PC-3 (cell line): ENCODE measurements at regions not wholly inside any gene's neighbourhood (a gene's known extent, or its start where the extent isn't known, plus 50 kb on each side); places are given as distances from the start of the nearest gene placed in this dataset.

Experiments
- ATAC-seq: fragments of 200-7000 bp; cut with Tn5 transposase; 2 replicates; pipeline ENCODE4 v1.9.1; 2020; ENCODE audit warnings: mild to moderate bottlenecking, moderate library complexity
- BruUV-seq: library from RNA; stranded (reverse); fragments of 400-500 nt; replicated peaks from 2 replicates; lab custom pipeline; 2021; lab: Mats Ljungman, UMichigan
- CTCF ChIA-PET: fragments of 300-600 bp; sonication (Branson Sonifier 250); formaldehyde crosslinking; loops from one replicate; lab custom pipeline; 2022; ENCODE audit warnings: antibody characterized with exemption; lab: Charles Lee
- POLR2A ChIA-PET: fragments of 300-600 bp; sonication (Branson Sonifier 250); formaldehyde crosslinking; loops from one replicate; lab custom pipeline; 2022; ENCODE audit warnings: antibody characterized with exemption; ENCODE audit not compliant: unreplicated experiment; lab: Charles Lee
- DNase-seq: peaks from one replicate; pipeline ENCODE4 v3.0.0-alpha.2; 2015
- H2AFZ ChIP-seq: fragments of 300-600 bp; sonication (generic); 2 replicates; pipeline ENCODE4 v1.6.0; 2016; ENCODE audit warnings: antibody characterized with exemption, low read length
- H3F3A ChIP-seq: fragments of 300-600 bp; sonication (generic); one replicate; pipeline ENCODE4 v1.6.0; 2017; ENCODE audit warnings: antibody characterized with exemption, low read length, control low read depth, mild to moderate bottlenecking; ENCODE audit not compliant: unreplicated experiment
- H3K27ac ChIP-seq: fragments of 300-600 bp; sonication (generic); 2 replicates; pipeline ENCODE4 v1.5.1; 2016; ENCODE audit warnings: mild to moderate bottlenecking, low read length
- H3K27me3 ChIP-seq: fragments of 300-600 bp; sonication (generic); 2 replicates; pipeline ENCODE4 v1.6.1; 2016; ENCODE audit warnings: low read length, mixed read lengths
- H3K36me3 ChIP-seq: fragments of 300-600 bp; sonication (generic); 2 replicates; pipeline ENCODE4 v1.6.1; 2016; ENCODE audit warnings: low read depth, mixed run types, low read length, mixed read lengths
- H3K4me1 ChIP-seq: fragments of 300-600 bp; sonication (generic); 2 replicates; pipeline ENCODE4 v1.5.1; 2016; ENCODE audit warnings: low read length; ENCODE audit not compliant: insufficient read depth
- H3K4me2 ChIP-seq: fragments of 300-600 bp; sonication (generic); 2 replicates; pipeline ENCODE4 v1.6.0; 2016; ENCODE audit warnings: low read length
- H3K4me3 ChIP-seq: fragments of 300-600 bp; sonication (generic); 2 replicates; pipeline ENCODE4 v1.5.1; 2016; ENCODE audit warnings: mild to moderate bottlenecking, low read length, mixed read lengths
- H3K79me2 ChIP-seq: fragments of 300-600 bp; sonication (generic); 2 replicates; pipeline ENCODE4 v1.6.1; 2017; ENCODE audit warnings: low read length, mixed read lengths
- H3K9ac ChIP-seq: fragments of 300-600 bp; sonication (generic); 2 replicates; pipeline ENCODE4 v1.6.0; 2016; ENCODE audit warnings: mild to moderate bottlenecking, low read length
- H3K9me2 ChIP-seq: fragments of 300-600 bp; sonication (generic); replicated peaks from 2 replicates; pipeline ENCODE4 v1.6.1; 2016; ENCODE audit warnings: mixed run types, low read length, mixed read lengths
- H3K9me3 ChIP-seq: fragments of 300-600 bp; sonication (generic); 2 replicates; pipeline ENCODE4 v1.6.1; 2016; ENCODE audit warnings: low read length, mixed read lengths
- H4K20me1 ChIP-seq: fragments of 300-600 bp; sonication (generic); 2 replicates; pipeline ENCODE4 v1.6.1; 2016; ENCODE audit warnings: low read length, mixed read lengths
- CTCF ChIP-seq: fragments of 300-600 bp; sonication (generic); conservative IDR thresholded peaks from 2 replicates; pipeline ENCODE4 v1.5.1; 2017; ENCODE audit warnings: antibody characterized with exemption, low read depth, mild to moderate bottlenecking, low read length
- EZH2 ChIP-seq: fragments of 300-600 bp; sonication (generic); IDR thresholded peaks from one replicate; pipeline ENCODE4 v1.6.1; 2017; ENCODE audit warnings: antibody characterized with exemption, mild to moderate bottlenecking, low read length; ENCODE audit not compliant: unreplicated experiment
- EZH2phosphoT487 ChIP-seq: fragments of 300-600 bp; sonication (generic); IDR thresholded peaks from 2 replicates; pipeline ENCODE4 v1.6.1; 2018; ENCODE audit warnings: mild to moderate bottlenecking, antibody characterized with exemption, low read length, borderline replicate concordance
- intact Hi-C: fragments of 100-400 bp; cut with micrococcal nuclease; formaldehyde crosslinking; loops from 2 replicates; pipeline ENCODE4 v1.9.0; 2023

GRCh38 chr6:12528581-12529363 lies 187.8 kb upstream of the PHACTR1 start:
- Histone ChIP-seq H2AFZ (no peak overlapping the region; the same call in 1 of the 2 replicates), H3K27ac (no peak overlapping the region), H3K79me2 (no peaks in the 10 kb centered on the region), H3K4me2 (no peak overlapping the region), H3K9ac (no peak overlapping the region), H3F3A (no peaks in the 10 kb centered on the region), H3K9me3 (no peaks in the 10 kb centered on the region), H3K9me2 (no peaks in the 10 kb centered on the region), H3K27me3 (no peaks in the 10 kb centered on the region), H3K36me3 (no peaks in the 10 kb centered on the region), H4K20me1 (no peaks in the 10 kb centered on the region), H3K4me1 (no peaks in the 10 kb centered on the region), H3K4me3 (no peak overlapping the region)
- no peak for DNase-seq
- TF ChIP-seq CTCF (no peak), EZH2phosphoT487 (no peak), EZH2 (no peak)
- CTCF ChIA-PET = no interaction called here
- POLR2A ChIA-PET = no interaction called here
- peak; percentile 15; the same call in 1 of the 2 replicates for ATAC-seq
- intact Hi-C loops = no loop called here
- no TSS peak for BruUV-seq

- Histone ChIP-seq H4K20me1 (no peaks in the 10 kb centered on the region), H3K4me2 (no peak overlapping the region), H3K27ac (no peak overlapping the region), H3F3A (no peaks in the 10 kb centered on the region), H3K4me3 (no peak overlapping the region), H3K9ac (no peak overlapping the region), H3K79me2 (no peaks in the 10 kb centered on the region), H3K36me3 (no peaks in the 10 kb centered on the region), H3K9me3 (no peaks in the 10 kb centered on the region), H3K9me2 (no peaks in the 10 kb centered on the region), H2AFZ (no peak overlapping the region; the same call in 1 of the 2 replicates), H3K27me3 (no peaks in the 10 kb centered on the region), H3K4me1 (no peaks in the 10 kb centered on the region)
- CTCF ChIA-PET = no interaction called here
- BruUV-seq = no TSS peak
- no peak for DNase-seq
- intact Hi-C loops = no loop called here
- POLR2A ChIA-PET = no interaction called here
- TF ChIP-seq EZH2 (no peak), EZH2phosphoT487 (no peak), CTCF (no peak)
- ATAC-seq = no peak
Observed at GRCh38 chr6:12529364-12530019, 187.1 kb upstream of the PHACTR1 start.

GRCh38 chr6:12530345-12530744 lies 186.2 kb upstream of the PHACTR1 start:
- Histone ChIP-seq H2AFZ (no peak overlapping the region; the same call in 1 of the 2 replicates), H3K4me1 (no peaks in the 10 kb centered on the region), H3K4me3 (no peak overlapping the region), H4K20me1 (no peaks in the 10 kb centered on the region), H3F3A (no peaks in the 10 kb centered on the region), H3K36me3 (no peaks in the 10 kb centered on the region), H3K79me2 (no peaks in the 10 kb centered on the region), H3K4me2 (no peak overlapping the region), H3K27me3 (no peaks in the 10 kb centered on the region), H3K9me3 (no peaks in the 10 kb centered on the region), H3K9ac (no peak overlapping the region), H3K27ac (no peak overlapping the region), H3K9me2 (no peaks in the 10 kb centered on the region)
- POLR2A ChIA-PET = no interaction called here
- ATAC-seq (no peak), DNase-seq (no peak)
- TF ChIP-seq EZH2 = no peak
- intact Hi-C loops = no loop called here
- no TSS peak for BruUV-seq
- CTCF ChIA-PET = no interaction called here
